Fibroblast of peridontal ligament (primary cell): ENCODE measurements at regions not wholly inside any gene's neighbourhood (a gene's known extent, or its start where the extent isn't known, plus 50 kb on each side); places are given as distances from the start of the nearest gene placed in this dataset.

Experiments used
- DNase-seq: peaks from one replicate; pipeline ENCODE4 v3.0.0-alpha.2; 2010; ENCODE audit errors: extremely low read depth

- DNase-seq = no peak
Measured at GRCh38 chr6:145228962-145229582, 506.2 kb downstream of the EPM2A start.

GRCh38 chr6:145233955-145234354, 501.4 kb downstream of the EPM2A start:
- no peak for DNase-seq

GRCh38 chr6:145235207-145235606, 500.1 kb downstream of the EPM2A start:
- peak; percentile 18 for DNase-seq

DNA sequence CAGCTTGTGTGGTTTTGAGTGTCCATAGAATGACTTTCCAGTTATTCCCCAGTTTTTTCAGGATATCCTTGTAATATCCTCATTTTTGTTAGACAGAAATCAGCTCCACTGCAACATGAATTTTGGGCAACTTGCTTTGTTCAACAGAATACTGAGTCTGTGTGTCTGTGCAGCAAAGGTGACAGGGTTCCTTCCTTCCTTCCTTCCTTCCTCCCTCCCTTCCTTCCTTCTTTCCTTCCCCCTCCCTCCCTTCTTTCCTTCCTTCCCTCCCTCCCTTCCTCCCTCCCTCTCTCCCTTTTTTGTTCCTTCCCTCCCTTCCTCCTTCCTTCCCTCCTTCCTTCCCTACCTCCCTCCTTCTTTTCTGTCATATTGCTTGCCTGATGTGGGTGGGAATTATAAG, 496.5 kb downstream of the EPM2A start:
- DNase-seq = no peak

GRCh38 chr6:145241039-145241438, 494.3 kb downstream of the EPM2A start:
- DNase-seq = peak; percentile 84

- no peak for DNase-seq
Measured at GRCh38 chr6:145241721-145242120, 493.6 kb downstream of the EPM2A start.

DNA sequence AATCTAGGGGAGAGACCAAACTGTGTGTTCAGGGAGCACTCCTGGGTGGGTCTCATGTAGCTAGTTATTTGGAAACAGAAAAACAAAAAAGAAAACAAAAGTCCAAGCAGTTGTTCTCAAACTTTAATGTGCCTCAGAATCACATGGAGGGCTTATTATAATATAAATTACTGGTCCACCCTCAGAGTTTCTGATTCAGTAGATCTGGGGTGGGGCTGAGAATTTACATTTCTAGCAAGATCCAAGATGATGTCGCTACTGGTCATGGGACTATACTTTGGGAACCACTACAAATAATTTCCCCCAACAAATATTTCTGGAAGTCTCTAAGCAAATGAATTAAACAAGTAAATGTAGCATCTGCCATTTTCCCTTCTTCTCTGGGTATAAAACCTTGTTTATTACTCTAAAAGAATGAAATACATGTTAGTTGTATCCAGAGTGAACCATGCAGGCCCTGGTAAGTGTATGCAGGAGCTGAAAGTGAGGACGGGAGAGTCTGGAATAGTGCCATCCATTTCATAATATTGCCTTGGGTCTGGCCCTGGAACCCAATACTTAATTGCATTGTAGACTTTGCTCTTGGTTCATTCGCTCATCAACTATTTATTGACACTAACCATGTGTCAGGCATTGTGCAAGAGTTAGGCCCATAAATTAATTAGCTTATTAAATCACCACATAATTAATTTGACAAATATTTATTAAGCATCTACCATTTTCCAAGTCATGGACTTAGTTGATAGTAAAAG, 490.8 kb downstream of the EPM2A start:
- peak; percentile 14 for DNase-seq

- peak; percentile 25 for DNase-seq
Measured at GRCh38 chr6:145245119-145245518, 490.2 kb downstream of the EPM2A start.

DNA sequence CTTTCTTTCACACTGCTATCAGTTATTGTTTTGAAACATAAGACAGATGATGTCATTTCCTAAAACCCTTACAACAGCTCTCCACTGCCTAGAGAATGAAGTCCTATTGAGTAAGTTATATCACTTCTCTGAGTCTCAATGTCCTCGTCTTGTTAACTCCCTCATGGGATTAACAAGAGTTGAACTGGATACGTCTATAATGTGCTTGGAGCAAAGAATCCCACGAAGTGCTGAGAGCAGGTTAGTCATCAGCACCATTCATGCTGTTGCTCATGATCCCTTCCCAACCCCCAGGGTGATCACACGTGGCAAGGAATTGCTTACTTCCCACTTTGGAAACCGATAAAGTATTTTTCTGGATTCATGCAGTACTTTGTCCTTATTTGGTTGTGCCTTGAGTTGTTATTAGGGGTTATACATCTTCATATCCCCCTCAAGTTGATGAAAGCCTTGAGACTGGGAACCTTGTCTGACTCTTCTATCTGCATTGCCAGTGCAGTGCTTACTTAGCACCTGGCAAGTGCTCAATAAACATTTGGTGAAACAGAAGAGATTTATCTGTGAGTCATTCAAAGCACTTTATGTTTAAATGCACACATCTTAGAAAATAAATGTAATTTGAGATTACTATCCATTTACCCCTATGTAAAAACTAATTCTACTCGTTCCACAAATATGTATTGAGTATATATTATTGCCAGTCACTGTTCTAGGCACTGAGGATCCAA, 487.5 kb downstream of the EPM2A start:
- peak; percentile 78 for DNase-seq

DNA sequence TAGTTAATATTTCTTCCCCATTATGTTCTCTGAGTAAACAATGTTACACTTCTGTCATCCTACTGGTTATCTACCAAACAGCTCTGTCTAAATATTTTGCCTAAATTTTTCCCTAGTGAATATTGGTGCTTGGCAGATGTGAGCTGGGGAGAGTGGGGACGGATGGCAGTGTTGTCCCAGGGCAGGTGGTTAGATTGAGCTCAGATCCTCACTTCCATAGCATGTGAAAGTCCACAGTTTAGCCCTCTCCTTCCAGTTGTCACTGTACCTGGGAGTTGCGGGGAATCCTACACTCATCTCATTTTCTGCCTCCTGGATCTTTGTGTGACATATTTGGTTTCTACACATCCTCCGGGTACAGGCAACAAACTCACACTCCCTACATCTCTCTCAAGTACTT, 484.9 kb downstream of the EPM2A start:
- no peak for DNase-seq

DNA sequence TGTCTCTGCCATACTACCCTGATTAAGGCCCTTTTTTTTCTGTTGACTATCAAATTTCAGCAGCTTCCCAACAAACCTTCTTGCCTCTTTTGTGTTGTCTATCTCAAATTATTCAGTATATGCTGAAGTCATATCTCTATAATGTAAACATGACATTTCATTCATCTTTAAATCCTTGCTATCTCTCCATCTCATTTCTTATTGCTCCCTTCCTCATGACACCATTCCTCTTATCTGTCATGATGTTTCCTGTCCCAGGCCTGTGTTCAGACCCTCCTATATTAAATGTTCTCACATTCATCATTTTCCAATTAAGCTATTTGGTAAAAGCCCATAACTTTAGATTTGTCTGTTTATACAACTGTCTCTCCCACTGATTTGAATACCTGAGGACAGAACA, 482.6 kb downstream of the EPM2A start:
- no peak for DNase-seq

- no peak for DNase-seq
Measured at GRCh38 chr6:145254649-145255401, 480.5 kb downstream of the EPM2A start.

GRCh38 chr6:145257704-145258103, 477.6 kb downstream of the EPM2A start:
- DNase-seq = no peak

DNA sequence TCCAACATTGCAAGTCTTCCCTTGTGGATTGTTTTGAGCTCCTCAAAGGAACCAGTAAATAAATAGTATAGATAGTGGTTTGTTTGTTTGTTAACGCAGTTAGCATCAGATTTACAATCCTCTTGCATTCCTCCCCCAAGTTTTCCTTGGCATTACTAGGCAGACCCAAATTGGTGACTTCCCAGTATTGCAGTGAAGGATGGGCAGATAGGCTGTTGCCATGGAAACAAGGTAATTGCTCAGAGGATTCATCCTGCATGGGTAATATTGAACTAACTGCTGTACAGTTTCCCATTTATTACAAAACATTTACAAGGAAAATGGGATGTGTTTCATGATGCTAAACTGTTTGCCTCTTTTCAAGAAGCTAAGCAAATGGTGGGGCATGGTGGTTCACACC, 477.2 kb downstream of the EPM2A start:
- no peak for DNase-seq

- no peak for DNase-seq
Measured at GRCh38 chr6:145260484-145261175, 474.7 kb downstream of the EPM2A start.

DNA sequence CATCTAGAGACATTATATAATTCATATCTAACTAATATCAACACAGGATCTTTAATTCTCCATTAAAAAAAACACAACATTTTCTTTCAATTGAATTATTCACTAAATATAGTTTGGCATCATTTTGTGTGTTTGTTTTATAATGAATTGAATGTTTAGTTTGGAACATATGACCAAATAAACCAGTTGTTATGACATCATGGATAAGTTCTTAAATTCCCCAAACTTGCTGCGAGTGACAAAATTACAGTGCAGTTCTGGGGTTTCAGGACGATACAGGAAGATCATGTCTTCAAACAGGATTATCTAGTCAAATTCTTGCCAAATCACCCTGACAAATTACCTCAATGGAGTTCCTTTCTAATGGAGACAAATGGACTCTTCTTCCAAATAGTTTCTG, 473.6 kb downstream of the EPM2A start:
- no peak for DNase-seq

GRCh38 chr6:145262771-145263170, 472.5 kb downstream of the EPM2A start:
- no peak for DNase-seq

- no peak for DNase-seq
Measured at GRCh38 chr6:145263778-145264211, 471.5 kb downstream of the EPM2A start.

DNA sequence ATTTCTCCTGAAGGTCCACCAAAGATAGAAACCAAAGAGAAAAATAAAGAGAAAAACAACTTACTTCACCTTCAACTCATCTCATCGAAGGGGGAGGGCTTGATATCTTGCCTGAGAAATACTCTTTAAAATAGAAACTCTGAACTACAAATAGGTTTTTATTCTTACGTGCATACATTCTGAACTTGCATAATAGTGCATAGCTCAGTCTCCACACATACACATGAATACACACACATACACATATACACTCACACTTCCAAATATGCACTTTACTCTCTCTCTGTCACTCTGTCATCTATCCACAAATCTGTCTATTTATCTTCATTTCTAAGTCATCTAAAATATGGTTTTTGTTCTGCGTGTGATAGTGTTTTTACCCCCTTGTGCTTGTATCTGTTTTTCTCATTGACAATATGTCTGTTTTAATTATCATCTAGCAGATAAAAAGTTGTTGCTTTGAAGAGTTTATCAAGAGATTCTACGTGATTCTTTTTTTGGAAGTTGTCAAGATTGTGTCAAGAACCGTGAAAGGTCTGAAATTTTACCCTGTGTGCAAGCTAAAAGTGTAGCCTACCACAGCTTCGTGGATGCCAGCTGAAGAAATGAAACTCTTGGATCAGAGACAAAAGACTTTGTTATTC, 468.8 kb downstream of the EPM2A start:
- DNase-seq = no peak

DNA sequence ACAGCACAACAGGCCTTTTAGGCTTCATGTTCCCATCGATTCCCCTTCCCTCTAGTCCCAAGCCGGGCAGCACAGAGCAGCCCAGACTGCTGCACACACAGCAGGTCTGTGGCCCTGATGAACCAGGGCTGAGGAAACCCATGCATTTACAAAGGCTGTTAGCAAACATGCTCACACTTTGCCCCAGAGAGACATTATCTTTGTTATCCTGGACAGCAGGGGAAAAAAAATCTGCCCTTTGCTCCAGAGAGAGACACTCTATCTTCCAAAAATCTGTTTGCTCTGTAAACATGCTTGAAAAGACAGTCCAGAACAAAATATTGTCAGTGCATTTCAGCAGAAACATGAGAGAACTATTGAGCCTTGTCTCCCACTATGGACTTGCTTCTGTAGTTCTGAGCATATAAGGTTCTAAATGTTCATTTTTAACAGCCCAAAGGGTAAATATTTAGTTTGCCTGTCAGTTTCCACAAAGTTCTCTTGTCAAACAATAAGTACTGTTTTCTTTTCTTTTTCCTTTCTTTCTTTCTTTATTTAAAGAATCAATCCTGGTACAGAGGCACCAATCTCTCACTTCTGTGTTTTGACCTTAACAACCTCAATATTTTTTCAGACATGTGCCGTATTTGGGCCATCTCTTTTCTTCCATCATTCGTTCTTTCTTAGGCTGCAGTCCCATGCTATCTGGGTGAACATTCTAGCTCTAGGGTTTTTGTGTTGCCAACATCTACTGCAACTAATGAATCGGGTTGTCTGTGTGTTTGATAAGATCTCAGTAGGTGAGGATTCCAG, 468.0 kb downstream of the EPM2A start:
- no peak for DNase-seq
